ENCODE measurements at regions not wholly inside any gene's neighbourhood (a gene's known extent, or its start where the extent isn't known, plus 50 kb on each side); places are given as distances from the start of the nearest gene placed in this dataset.

DNA sequence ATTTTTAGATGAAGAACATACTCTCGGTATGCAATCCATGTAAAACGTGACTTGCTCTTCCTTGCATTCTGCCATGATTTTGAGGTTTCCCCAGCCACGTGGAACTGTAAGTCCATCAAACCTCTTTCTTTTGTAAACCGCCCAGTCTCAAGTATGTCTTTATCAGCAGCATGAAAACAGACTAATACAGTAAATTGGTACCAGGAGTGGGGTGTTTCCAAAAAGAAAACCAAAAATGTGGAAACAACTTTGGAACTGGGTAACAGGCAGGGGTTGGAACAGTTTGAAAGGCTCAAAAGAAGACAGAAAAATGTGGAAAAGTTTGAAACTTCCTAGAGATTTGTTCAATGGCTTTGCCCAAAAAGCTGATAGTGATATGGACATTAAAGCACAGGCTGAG is 1957.9 kb downstream of the SUCLG1 start:
- TF ChIP-seq GATA1 (IDR thresholded peaks at IDR 0.05; ENCODE audit: low read depth, low read length) (no peak), POLR2A (IDR thresholded peaks at IDR 0.05; ENCODE audit: low read length) (no peak)
- no peak for DNase-seq

DNA sequence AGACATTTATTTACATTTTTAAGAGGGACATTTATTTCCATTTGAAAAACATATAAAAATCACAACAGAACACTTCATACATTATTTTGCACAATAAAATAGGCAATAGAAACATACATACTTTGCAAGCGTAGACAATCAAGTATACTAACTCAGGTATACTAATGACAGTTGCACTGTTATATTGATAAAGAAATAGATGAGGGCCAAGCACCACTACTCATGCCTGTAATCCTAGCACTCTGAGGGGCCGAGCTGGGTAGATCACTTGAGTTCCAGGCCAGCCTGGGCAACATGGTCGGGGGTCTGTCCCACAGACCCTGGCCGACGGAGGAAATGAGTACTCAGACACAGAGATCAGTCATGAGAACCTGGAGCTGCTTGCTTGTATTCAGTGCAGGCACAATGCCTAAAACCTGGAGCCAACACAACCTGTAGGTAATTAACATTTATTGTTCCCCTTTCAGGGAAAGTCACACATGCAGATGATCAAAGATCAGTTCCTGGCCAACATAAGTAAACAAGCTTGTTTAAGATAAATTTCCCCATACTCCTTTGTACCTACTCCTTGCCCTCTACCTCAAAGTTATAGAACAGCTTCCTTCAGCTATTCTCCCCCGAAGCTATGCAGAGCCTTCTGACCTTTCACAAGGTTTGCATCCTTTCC is 1960.2 kb downstream of the SUCLG1 start:
- TF ChIP-seq GATA1 (IDR thresholded peaks at IDR 0.05; ENCODE audit: low read depth, low read length): no peak
- TF ChIP-seq POLR2A (IDR thresholded peaks at IDR 0.05; ENCODE audit: low read length): no peak
- DNase-seq: no peak

DNA sequence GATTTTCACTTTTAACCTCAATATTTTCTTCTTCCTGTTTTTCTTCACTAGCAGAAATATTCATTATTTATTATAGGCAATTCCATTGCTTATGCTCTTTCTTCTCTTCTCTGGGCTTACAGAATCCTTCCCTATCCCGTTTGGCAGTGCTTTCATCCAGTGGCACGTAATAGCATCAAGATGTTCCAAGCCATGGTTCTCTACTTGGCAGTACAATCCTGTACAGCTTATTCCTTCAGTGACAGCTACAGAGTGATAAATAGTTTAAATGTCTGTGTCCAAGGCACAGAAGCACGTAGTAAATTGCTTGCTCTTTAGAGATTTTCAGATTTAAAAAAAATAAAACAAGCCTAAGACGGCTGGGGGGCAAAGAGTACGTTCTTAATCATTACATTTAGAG is 1964.3 kb downstream of the SUCLG1 start:
- TF ChIP-seq POLR2A (IDR thresholded peaks at IDR 0.05; ENCODE audit: low read length) (no peak), GATA1 (IDR thresholded peaks at IDR 0.05; ENCODE audit: low read depth, low read length) (no peak)
- no peak for DNase-seq

DNA sequence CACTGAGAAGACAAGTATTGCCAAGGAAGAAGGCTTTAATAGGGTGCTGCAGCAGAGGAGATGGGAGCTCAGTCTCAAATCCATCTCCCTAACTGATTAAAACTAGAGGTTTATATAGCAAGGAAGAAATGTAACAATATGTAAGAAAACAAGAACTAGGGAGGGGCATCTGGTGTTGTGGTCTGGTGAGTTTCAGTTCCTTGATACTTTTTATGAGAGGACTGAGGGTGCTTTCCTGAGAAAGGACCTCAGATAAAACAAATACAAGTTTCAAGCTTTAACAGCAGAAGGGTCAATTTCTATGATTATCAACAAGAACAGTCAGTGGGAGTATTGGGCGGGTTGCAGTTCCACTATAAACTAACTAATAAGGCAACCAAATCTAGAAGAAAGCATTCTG is 1967.5 kb downstream of the SUCLG1 start:
- no peak for DNase-seq
- TF ChIP-seq GATA1 (IDR thresholded peaks at IDR 0.05; ENCODE audit: low read depth, low read length) (no peak), POLR2A (IDR thresholded peaks at IDR 0.05; ENCODE audit: low read length) (no peak)

DNA sequence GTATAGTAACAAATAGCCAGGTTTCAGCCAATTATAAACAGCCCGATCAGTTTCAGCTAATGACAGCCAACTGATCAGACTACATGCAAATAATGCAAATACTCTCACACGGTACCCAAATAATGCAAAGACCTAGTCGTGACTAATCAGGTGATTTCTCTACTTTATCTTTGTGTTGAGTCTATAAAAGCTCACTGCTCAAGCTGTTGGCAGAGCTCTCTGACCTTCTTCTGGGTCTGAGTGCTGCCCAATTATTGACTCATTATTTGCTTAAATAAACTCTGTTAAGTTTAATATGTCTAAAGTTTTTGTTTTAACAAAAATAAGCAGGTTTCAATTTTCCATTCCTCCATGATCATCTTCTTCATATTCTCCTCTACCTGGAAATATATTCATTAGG is 1971.7 kb downstream of the SUCLG1 start:
- TF ChIP-seq POLR2A (IDR thresholded peaks at IDR 0.05; ENCODE audit: low read length) (no peak), GATA1 (IDR thresholded peaks at IDR 0.05; ENCODE audit: low read depth, low read length) (no peak)
- no peak for DNase-seq

DNA sequence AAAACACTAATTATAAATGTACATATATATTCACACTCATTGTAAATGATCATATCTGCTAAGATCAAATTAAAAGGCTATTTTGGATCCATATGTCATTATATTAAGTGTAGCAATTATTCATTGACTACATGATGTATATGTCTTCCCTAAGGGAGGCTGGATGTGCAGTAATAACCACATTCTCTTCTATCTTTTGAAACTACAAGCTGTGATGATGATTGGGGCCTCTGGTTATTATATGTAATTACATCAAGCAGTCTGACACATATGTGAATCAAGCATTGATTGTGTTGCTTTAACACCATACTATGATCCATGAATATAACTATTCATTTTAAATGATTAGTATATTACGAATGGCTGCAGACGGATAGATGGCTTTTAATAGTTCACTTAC is 1973.4 kb downstream of the SUCLG1 start:
- TF ChIP-seq GATA1 (IDR thresholded peaks at IDR 0.05; ENCODE audit: low read depth, low read length): no peak
- no peak for TF ChIP-seq POLR2A (IDR thresholded peaks at IDR 0.05; ENCODE audit: low read length)
- no peak for DNase-seq

DNA sequence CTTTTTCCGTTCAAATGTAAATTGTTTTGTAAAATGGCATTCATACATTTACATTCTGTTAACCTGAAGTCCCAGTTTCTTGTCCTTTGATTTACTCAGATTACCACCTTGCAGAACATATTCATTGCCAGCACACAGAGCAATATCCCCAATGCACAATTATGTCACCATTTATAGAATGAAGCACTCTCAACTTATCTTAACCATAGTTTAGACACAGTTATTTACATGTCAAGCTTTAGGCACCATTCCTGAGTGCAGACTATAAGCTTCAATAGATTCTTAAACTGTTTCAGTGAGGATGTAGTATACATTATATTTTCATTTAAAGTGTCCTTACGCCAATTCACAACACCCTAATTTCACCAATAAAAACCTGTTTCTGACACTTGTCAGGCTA is 1977.9 kb downstream of the SUCLG1 start:
- no peak for DNase-seq
- no peak for TF ChIP-seq GATA1 (IDR thresholded peaks at IDR 0.05; ENCODE audit: low read depth, low read length)
- no peak for TF ChIP-seq POLR2A (IDR thresholded peaks at IDR 0.05; ENCODE audit: low read length)

DNA sequence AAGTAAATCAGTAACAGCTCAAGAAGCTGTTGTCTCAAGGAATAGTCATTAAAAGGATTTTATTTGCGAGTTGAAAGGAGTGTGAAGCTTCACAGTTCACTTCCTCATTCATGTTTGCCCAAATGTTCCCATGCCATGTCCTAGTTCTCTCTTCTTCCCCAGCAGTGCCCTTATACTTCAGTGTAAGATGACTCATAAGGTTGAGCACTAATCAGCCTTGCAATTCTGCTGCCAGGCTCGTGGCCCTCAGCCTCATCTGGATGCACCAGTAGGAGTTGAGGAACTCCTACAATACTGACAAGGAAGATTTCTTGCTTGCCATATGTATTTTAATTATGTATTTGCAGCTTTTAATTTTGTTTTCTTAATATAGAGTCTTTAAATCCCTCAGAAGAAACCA is 1980.4 kb downstream of the SUCLG1 start:
- no peak for DNase-seq
- TF ChIP-seq POLR2A (IDR thresholded peaks at IDR 0.05; ENCODE audit: low read length) (no peak), GATA1 (IDR thresholded peaks at IDR 0.05; ENCODE audit: low read depth, low read length) (no peak)

DNA sequence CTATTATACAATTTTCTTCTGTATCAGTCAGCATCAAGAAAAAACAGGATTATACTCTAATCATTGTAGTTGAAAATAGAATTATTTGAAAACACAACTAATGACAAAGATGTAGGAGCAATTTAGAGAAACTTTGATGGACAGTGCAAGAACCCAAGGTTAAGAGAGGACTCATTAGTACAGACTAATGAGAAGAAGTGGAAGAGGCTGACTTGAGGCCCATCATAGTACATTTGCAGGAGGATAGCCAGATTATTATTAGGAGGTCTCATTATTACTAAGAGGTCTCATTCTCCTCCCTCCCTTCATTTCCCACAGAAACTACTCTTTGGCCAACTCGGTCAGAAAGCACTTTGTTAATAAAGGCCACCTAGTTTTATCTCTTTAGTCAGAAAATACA is 1983.0 kb downstream of the SUCLG1 start:
- DNase-seq: no peak
- TF ChIP-seq POLR2A (IDR thresholded peaks at IDR 0.05; ENCODE audit: low read length) (no peak), GATA1 (IDR thresholded peaks at IDR 0.05; ENCODE audit: low read depth, low read length) (no peak)

DNA sequence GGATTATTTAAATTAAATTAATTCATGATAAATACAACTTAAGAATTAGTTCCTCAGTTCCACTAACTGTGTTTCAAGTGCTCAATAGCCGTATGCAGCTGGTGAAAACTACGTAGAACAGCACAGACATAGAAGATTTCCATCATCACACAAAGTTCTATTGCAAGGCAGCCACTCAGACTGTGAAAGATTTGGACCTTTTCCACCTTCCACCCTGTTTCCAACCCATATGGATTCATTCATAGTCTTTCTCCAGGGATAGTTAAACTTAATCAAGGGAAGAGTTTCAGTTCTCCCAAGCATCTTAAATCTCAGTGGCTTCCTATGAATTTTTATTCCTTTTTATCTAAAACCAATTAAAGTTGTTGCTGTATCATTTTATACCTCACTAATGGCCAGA is 2030.8 kb downstream of the SUCLG1 start:
- TF ChIP-seq GATA1 (IDR thresholded peaks at IDR 0.05; ENCODE audit: low read depth, low read length) (no peak), POLR2A (IDR thresholded peaks at IDR 0.05; ENCODE audit: low read length) (no peak)
- no peak for DNase-seq

DNA sequence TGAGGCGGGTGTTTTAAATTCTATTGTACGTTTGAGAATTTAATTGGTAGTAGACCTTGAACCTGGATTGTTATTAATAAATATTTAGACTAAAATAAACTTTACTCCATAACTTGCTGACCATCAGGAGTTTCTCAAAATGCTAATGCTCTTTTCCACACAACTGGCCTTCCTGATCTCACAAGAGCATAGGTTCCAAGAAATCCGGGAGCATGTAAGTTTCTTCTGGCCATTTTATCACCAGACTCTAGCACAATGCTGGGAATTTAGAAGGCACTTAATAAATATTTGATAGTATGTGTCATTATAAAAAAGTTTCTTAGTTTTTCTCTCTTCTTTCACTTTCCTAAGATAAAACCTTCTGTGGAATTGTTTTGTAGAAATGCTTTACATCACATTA is 2047.1 kb downstream of the SUCLG1 start:
- DNase-seq: no peak
- TF ChIP-seq POLR2A (IDR thresholded peaks at IDR 0.05; ENCODE audit: low read length): no peak
- TF ChIP-seq GATA1 (IDR thresholded peaks at IDR 0.05; ENCODE audit: low read depth, low read length): no peak

DNA sequence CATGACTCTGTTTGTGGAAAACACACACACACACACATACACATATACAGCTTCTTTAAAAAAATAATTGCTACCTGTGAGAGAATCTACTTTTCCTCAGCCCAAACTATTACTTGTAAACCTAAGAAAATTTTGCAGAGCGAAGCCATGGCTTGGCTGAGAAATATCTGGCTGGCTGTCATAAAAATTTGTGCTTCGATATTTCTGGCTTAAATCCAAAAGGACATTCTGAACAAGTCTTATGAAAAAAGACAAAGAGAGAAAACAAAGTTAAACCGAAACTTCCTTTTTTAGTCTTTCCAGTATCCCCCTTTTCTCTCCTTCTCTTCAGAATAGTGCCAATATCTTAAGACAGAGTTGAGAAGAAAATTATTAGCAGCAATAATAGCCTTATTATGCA is 2048.0 kb downstream of the SUCLG1 start:
- DNase-seq: no peak
- TF ChIP-seq GATA1 (IDR thresholded peaks at IDR 0.05; ENCODE audit: low read depth, low read length) (no peak), POLR2A (IDR thresholded peaks at IDR 0.05; ENCODE audit: low read length) (no peak)

DNA sequence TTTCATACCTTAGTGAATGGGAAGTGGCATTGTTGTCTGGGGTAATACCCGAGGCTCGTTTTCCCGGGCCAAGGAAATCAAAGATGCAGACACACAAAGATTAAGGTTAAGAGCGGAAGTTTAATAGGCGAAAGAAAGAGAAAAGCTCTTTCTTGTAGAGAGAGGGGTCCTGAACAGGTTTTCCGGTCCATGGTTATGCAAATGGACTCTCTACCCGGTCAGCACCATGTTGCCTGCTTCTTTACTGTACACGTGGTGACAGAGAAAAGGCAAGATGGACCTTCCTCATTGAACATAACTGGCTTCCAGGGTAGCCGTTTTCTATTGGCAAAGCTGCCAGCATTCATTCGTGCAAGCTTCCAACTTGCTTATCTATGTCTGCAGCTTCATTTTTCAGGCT is 2063.5 kb downstream of the SUCLG1 start:
- TF ChIP-seq GATA1 (IDR thresholded peaks at IDR 0.05; ENCODE audit: low read depth, low read length): no peak
- no peak for TF ChIP-seq POLR2A (IDR thresholded peaks at IDR 0.05; ENCODE audit: low read length)
- no peak for DNase-seq

DNA sequence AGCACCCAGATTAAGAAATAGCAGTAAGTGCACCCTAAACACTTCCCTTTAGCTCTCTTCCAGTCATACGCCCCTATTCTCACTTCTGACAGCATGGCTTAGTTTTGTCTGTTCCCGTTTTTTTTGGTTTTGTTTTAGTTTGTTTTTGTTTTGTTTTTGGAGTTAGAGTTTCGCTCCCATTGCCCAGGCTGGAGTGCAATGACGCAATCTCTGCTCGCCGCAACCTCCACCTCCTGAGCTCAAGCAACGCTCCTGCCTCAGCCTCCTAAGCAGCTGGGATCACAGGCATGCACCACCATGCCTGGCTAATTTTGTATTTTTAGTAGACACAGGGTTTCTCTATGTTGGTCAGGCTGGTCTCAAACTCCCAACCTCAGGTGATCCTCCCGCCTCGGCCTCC is 2067.7 kb downstream of the SUCLG1 start:
- no peak for DNase-seq
- TF ChIP-seq POLR2A (IDR thresholded peaks at IDR 0.05; ENCODE audit: low read length): no peak
- no peak for TF ChIP-seq GATA1 (IDR thresholded peaks at IDR 0.05; ENCODE audit: low read depth, low read length)

DNA sequence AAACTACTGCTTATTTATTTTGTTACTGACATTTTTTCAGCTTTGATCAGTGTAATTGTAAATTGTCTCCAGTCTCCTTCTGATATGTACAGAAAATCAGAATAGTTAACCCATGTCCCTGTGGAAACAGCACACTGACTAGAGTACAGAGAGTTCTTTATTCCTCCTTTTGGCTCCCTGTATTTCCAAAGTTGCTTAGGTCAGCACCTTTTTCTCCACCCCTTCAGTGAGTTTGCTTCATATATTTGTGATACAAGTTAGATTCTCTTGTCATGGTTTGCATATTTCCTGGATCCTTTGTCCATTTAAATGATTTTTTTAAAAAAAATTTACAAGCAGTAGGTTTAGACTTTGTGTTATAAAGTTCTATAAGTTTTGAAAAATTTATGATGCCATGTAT is 2051.1 kb upstream of the LRRTM1 start:
- TF ChIP-seq POLR2A (IDR thresholded peaks at IDR 0.05; ENCODE audit: low read length) (no peak), GATA1 (IDR thresholded peaks at IDR 0.05; ENCODE audit: low read depth, low read length) (no peak)
- no peak for DNase-seq

DNA sequence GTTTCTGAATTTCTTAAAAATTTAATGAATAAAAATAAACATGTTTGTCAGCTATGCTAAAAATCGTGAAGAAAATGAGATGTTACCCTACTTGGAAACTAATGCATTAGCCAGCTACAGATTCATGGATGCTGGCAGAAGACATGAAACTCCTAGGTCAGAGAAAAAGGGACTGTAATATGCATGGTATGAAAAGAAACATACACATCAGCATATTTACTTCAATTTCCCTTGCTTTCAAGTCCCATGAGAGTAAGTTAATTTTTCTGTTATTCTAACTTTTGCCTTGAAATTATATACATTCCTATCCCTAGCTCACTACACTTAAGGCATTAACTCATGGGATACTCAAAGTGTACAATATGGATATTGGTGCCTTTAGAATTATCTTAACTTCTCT is 2041.4 kb upstream of the LRRTM1 start:
- no peak for DNase-seq
- no peak for TF ChIP-seq POLR2A (IDR thresholded peaks at IDR 0.05; ENCODE audit: low read length)
- TF ChIP-seq GATA1 (IDR thresholded peaks at IDR 0.05; ENCODE audit: low read depth, low read length): no peak
